ENCODE measurements at regions not wholly inside any gene's neighbourhood (a gene's known extent, or its start where the extent isn't known, plus 50 kb on each side); places are given as distances from the start of the nearest gene placed in this dataset.
A peak's percentile ranks its signal among the peaks of the same experiment; 100 is the strongest.
"Not testable (repeated sequence)": the region's sequence is repeated elsewhere in the genome, so short reads cannot be mapped to it uniquely, and the experiment has no call there.

DNA sequence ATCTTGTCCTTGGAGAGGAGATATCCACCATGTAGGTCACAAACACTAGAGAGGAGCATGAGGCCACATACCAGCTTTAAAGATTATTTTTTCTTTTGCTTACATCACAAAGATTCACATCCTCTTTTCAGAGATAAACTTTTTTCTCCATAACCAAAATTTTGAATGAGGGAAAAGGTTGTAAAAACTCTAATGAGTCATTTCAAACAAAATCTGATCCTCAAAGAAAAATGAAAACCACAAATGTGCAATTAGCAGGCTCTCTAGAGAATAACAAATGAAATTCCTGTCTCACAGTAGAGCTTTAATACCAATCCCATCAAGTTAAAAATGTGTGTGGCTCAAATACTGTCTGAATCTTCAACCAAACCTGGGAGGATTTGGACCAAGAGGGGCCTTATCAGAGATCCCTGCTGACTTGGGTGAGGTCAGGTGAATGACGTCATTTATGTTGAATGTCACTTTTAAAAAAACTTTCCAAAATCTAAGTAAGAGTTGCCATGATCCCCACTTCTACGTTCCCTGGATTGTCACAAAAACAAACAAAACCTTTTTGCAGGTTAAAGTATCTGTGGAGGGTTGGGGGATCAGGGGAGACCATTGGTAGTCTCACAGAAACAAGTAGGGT, 261.5 kb upstream of the NPSR1 start:
- DNase-seq = no peak

DNA sequence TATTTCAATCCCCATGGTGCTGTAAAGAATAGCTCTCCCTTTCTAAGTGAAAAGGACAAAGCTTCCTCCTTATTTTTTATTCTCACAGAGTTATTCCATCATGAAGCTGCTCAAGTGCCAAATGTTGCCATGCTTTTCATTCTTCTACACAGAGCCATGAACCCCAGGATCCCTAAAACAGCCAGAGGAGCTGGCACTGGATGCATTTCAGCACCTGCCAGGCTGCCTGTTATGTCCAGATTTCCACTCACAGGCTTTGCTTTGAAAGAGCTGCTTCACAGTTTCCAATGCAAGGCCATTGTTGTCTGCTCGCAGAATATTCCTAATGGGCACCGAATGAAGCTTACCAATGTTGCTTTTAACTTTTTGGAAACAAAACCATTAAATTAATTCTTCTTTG, 256.2 kb upstream of the NPSR1 start:
- DNase-seq = no peak

DNA sequence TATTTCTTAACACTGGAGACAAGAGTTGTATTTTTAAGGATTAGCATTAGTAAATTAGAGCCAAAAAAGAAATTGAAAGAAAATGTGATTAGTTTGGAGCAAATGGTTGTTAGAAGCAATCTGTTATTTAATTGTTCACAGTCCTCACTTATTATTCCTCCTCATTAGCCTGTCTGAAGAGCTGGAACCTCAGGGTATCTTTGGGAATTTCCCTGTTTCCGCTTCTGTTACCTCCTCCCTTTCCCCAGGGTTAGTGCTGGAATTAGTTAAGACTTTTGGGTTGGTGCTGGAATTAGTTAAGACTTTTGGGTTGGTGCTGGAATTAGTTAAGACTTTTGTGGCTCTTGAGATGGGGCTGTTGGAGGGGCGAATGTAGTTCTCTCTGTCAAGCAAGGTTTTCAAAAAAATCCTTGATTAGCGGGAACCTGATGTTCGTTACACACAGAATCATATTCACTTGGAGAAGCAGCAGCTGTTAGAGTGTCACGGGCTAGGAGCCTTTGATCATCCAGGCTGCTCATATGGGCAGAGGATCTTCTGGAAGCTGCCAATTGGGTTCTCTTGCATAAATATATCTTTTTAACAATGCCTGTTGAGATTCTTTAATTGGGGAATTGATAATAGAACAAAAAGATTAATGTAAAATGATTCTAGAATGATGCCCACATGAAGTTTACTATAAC, 251.0 kb upstream of the NPSR1 start:
- DNase-seq = no peak

DNA sequence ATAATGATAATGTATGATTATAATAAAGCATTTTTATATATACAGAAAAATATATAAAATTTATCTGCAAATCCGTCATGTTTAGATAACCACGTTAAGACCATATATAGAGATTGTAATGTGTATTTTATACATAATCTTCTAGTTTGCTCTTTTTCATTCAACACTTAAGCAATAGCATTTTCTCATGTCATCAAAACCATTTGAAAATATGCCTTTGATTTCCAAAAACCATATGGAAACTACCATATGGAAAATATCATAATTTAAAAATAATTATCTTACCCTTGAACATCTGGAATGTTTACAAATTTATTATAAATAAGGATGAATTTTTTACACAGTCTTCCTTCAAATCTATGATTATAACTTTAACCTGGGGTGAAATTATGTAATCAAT, 250.4 kb upstream of the NPSR1 start:
- no peak for DNase-seq

DNA sequence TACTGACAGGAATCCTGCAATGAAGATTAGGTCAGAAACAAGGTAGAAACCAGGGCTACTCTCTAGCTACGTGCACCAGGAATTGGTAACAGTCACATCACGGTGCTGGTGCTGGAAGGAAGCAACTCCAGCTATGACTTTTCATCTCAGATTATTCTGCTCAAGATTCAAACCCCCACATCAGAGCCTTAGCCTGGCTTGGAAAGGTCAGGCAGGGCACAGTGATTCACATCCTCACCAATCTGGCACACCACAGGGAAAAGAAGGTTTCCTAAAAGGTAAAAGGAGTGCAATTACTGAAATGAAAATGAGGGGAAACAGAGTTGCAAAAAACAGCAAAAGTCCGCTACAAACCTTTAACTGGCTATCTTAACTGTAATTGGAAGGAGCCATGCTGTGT, 240.2 kb upstream of the NPSR1 start:
- no peak for DNase-seq

DNA sequence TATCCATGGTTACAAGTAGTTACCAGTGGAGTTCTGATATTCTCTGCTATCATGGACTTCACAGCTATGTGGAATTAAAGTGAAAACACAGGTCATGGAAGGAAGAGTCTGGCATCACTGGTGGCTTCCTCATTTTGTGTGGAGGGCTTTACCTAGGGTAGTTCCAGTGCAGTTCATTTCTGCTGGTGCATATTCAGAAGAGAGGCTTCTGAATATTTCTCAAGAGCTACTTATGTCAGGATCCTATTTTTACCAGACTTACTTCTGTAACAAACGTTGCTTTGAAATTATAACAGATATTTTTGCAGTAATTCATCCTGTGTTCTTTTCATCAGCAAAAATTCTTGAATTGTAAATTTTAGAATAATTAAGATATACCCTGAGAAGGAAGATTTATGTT, 236.5 kb upstream of the NPSR1 start:
- no peak for DNase-seq

DNA sequence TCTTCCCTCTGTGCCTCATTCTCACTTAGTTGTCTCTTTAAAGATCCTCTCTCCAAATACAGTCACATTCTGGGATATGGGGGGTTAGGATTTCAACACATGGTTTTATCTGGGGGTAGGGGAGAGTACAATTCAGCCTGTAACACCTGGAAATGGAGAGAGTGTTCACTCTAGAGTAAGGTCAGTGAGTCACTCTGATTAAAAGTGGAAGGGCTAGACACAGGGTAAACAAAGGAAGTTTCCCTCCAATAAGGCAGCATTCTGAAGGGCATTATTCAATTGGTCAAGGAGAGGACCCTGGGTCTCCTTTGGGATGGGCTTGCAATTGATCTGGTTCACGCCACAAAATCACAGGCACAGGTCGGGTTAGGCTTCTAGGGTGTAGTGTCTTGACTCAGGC, 232.8 kb upstream of the NPSR1 start:
- no peak for DNase-seq

DNA sequence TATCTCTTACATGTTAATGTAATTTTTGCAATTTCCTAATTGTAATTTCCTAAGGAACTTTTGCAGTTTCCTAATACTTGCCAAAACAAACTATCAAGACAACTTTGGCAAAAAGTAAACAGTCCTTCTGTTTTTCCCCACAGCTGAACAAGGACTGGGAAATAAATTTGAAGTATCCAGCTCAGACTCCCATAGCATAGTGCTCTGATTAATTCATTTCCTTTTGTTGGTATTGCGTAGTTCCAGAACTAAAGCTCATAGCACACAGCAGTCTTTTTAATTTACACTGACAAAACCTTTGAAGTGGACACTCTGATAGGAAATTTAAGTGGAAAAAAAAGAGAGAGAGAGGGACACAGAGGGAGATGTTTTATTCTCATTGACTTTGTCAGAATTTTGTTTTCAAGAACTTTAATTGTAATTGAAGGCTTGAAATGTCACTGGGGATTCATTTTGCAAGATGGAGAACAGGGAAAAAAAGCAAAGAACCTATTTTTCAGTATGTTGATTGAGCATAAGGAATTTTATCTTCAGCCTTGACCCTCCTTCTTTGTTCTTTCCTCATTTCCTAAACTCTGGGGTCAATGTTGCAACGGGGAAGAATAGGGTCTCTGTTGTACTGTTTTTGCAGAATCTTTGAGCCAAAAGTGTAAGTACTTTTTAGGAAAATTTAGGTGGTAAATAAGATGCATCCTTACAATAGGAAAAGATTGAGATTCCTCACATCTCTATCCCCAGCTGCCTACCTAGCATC, 232.2 kb upstream of the NPSR1 start:
- no peak for DNase-seq

DNA sequence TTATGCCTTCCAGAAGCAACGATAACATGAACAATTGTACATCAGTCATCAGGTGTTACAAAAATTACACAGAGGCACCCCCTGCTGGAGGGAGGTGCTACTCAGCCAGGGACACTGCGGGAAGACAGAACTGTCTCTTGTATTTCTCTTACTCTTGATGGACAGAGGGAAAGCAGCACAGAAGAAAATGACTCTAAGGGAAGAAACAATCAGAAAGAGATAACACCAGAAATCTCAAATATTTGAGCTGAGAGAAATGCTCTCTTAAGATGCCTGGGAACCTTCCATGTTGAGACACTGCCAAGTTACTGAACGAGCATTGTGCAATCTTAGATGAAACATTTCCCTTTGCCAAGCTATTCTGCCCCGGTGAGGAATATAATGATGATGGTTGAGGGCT, 227.6 kb upstream of the NPSR1 start:
- DNase-seq = peak; percentile 45

DNA sequence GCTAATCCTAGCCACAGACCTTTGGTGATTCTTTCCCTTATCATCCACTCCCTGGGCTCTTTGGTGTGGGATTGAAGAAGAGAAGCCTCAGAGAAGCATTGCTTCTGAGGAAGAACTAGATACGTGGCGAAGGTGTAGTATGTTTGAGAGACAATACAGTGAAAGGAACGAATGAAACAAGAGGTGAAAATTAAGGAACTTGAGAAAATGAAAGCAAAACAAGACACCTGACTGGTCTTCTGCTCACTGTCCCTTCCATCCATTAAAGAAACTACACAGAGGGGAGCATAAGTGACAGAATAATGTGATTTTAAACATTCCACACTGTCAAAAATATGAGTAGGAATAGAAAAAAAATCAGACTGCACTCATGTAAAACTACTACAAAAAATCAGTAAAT, 219.6 kb upstream of the NPSR1 start:
- DNase-seq = no peak

DNA sequence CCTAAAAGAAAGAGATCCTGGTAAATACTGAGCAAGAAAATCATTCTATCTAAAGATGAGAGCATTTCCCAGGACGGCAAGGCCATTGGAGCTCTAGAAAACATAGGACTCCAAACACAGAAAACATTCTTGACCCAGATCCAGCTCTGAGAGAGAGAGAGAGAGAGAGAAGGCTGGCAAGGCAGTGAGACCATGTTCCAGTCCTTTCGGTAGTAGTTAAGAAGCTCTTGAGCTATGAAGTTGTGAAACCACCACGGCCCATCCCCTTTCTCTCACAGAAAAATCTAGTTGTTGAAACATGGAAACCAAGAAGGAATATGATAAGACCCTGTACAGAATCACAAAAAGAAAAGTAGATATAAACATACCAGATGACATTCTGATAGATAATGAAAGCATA, 212.4 kb upstream of the NPSR1 start:
- no peak for DNase-seq

DNA sequence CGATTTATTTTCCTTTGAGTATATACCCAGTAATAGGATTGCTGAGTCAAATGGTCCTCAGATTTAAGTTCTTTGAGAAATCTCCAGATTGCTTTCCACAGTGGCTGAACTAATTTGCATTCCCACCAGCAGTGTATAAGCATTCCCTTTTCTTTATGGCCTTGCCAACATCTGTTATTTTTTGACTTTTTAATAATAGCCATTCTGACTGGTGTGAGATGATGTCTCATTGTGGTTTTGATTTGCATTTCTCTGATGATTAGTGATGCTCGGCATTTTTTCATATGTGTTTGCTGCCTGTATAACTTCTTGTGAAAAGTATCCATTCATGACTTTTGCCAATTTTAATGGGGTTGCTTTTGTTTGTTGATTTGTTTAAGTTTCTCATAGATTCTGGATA, 209.5 kb upstream of the NPSR1 start:
- not testable (repeated sequence) for DNase-seq

DNA sequence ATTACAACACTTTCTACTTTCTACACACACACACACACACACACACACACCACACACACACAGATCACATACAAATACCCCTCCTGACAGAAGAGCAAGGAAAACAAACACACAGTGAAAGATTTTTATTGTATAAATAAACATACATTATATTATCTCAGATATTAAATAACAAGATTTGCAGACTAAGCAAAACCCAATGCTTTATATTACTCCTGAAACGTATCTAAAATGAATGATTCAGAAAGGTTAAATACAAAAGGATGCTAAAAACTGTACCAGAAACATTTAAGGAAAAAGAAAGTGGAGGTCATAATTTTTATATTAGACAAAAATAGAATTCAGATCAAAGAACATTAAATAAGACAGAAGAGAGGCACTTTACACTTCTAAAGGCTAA, 208.3 kb upstream of the NPSR1 start:
- no peak for DNase-seq

DNA sequence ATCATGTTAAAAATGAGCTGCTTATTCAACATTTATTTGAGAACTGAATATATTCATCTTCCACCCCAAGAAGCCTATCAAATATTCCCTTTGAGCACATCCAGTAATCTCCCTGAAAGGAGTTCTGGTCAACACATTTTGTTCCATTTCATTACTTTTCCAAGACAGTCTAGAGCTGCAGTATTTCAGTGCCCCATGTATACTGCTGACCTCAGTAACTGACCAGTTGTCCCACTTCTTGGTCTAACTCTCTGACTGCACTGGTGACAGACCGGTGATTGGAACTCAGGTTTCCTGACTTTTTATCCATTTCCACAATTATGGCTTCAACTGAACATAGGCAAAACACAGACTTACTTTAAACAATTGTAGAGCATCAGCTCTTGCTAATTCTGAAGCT, 206.8 kb upstream of the NPSR1 start:
- DNase-seq = no peak

DNA sequence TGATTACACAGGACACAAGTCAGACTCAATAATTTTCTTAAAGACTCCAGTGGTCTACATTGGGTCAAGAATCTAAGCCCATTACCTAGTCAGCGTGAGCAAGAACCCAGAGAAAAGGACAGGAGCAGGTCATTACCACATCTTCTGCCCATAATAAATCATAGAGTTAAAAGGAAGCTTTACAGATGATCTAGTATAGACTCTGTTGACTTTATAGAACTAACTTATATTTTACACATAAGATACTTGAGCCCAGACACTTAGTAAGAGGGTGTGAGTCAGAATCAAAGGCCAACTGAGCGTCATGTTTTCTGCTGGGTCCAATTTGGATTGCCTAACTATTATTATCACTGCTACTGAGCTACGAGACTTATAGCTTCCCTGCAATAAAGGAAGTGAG, 206.1 kb upstream of the NPSR1 start:
- DNase-seq = peak; percentile 52

DNA sequence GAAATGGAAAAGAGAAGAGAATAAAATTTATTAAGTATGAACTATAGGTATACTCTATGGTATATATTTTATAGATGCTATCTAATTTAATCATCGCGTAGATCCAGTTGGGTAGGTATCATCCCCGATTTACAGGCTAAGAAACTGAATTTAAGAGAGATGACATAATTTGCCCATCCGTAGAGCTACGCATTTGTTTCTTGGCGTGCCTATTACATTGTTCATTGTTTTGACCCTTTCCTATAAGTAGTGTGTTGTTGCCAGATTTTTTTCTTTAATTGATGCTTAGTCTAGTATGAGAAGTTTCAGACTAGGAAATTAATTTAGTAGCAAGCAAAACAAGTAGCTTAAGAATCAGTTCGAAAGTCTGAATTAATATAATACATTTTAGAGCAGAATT, 205.7 kb upstream of the NPSR1 start:
- no peak for DNase-seq

DNA sequence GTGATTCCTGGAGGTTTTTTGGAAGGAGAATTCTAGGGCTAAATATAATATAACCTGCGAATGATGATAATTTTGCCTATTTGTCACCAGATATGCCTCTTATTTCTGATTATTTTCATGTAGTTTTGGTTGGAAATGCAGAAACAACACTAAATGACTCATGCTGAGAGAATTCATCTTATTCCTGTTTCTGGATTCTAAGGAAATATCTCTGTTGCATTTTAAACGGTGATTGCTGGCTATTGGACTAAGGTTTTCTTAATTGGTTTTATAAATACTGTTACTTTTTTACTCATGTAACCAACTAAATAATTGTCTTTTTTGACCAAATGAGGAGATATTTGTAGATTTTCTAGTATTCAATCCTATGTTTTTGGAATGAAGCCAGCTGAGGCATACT, 204.9 kb upstream of the NPSR1 start:
- peak; percentile 57 for DNase-seq

DNA sequence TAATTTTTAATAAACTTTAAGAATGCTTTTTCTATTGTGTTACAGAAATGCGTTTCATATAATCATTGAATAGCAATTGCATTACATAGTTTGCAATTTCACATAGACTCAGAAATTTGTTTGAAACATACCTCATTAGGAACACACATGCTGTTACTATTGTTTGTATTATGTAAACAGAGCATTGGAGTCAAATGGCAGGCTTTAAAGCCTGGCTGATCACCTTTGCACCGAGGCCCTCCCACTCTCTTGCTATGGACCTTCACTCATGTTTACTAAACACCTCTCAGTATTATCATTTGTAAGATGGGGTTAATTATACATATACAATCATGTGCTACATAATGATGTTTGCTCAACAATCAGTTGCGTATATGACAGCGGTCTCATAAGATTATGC, 203.6 kb upstream of the NPSR1 start:
- no peak for DNase-seq

DNA sequence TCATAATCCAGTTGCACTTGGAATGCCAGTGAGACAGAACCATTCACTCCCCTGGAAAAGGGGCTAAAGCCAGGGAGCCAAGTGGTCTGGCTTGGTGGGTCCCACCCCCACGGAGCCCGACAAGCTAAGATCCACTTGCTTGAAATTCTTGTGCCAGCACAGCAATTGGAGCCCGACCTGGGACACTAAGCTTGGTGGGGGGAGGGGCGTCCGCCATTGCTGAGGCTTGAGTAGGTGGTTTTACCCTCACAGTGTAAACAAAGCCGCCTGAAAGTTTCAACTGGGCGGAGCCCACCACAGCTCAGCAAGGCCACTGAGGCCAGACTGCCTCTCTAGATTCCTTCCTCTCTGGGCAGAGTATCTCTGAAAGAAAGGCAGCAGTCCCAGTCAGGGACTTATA, 200.7 kb upstream of the NPSR1 start:
- DNase-seq = no peak

DNA sequence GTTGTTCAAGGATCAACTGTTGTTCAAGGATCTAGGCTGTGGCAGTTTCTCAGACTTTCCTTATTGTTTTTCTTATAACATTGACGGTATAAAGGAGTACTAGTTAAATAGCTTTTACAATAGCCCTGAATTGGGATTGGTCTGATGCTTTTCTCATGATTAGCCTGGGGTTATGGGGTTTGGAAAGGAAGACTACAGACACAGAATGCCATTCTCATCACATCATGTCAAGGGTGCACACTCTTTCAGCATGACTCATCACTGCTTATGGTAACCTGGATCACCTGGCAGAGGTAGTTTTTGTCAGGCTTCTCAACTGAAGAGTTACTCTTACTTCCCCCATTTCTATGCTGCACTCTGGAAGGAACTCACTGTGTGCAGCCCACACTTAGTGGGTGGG, 194.2 kb upstream of the NPSR1 start:
- DNase-seq = no peak

DNA sequence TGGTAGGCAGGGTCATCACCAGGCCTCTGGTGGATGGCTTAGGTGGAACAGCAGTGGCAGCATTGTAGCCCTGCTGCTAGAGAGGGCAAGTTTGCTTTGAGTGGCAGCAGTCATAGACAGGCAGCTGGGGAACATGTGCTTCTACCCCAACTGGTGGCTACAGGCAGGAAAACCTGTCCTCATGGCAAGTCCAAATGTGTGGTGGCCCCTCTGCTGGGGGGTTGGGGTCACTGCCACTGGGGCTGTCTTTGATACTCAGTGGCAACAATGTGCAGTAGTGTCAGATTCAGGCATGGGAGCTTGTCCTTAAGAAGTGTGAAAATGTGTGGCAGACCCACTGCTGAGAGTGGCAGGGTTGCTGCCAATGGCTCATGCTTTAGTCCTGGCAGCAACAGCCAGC, 186.2 kb upstream of the NPSR1 start:
- DNase-seq = no peak

DNA sequence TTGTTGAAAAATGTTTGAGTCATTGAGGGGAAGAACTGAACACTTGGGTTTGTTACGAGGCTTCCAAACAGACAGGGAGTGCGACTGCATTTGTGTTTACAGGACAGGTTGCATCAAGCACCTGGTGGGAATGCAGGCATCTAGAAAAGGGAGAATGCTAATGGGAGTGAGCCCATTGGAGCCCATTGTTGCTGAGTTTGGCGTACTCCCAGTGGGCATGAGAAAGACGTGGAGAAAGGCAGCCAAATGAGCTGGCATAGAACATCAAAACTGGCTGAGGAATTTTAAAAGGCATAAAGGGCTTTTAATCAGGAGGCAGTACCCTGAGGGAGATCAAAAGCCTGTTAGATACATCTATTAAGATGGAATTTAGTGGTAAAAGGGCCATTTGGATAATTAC, 171.6 kb upstream of the NPSR1 start:
- no peak for DNase-seq

DNA sequence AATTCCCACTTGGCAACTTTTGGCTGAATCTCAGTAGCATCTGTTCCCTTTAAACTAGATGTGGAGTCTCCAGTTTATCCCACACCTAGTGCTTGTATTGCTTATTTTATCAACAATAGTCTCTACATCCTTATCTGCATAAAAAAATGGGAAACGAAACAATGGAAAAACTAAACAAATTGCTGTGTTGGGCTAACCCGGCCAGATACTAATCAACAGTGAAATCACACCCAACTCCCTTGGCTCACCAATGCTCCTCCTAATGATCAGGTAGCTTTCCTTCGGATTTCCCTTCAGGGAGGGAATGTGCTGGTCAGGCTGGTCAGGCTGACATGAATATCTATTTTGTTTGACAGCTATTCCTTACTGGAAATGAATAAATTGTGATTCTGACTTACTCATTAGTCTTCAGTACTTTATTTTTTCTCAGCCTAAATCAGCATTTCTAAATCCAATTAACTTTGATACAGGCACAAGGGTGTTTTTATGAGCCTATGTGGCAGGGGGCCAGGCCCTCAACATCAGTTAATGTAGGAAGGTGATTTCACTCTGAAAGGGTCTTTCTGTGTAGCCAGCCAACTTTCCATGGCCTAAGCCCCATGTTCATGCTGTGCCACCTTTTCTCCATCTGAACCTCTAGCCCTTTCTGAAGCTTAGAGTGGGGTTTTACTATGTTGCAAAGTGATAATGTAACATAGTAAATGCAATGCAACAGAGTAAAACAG, 170.5 kb upstream of the NPSR1 start:
- DNase-seq = no peak

DNA sequence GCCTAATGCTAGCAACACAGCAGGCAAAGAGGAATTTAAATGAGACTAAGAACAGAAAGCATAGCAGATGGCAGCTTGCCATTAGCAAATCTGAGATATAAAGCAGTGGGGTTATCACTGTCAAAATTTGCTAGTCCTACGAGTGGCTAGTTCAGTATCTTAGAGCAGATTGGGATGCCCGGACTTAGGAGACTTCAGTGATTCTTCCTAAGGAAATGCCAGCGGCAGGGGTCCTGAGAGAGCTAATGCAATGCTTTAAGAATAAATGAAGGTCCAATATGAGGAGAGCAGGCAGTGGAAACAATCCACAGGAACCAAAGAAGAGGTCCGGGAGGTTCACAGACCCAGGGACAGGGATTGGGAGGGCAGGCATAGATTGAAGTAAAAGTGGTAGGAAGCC, 169.3 kb upstream of the NPSR1 start:
- no peak for DNase-seq

Data from fibroblast of skin of back (primary cell).